IMR-90 (cell line): ENCODE measurements at regions not wholly inside any gene's neighbourhood (a gene's known extent, or its start where the extent isn't known, plus 50 kb on each side); places are given as distances from the start of the nearest gene placed in this dataset.

ENCODE experiments used
- ATAC-seq: fragments of 200-7000 bp; cut with Tn5 transposase; 2 replicates; pipeline ENCODE4 v1.9.1; 2020; ENCODE audit warnings: low read depth, mild to moderate bottlenecking, moderate library complexity
- BruUV-seq: library from RNA; stranded (reverse); fragments of 400-500 nt; replicated peaks from 2 replicates; lab custom pipeline; 2021; lab: Mats Ljungman, UMichigan
- CTCF ChIA-PET: fragments of 300-600 bp; formaldehyde crosslinking; extraction: SDS; loops from one replicate; lab custom pipeline; 2021; ENCODE audit warnings: antibody characterized with exemption; lab: Yijun Ruan, JAX
- POLR2A ChIA-PET: fragments of 300-600 bp; sonication (Branson Sonifier 250); formaldehyde crosslinking; loops from one replicate; lab custom pipeline; 2022; ENCODE audit warnings: antibody characterized with exemption; ENCODE audit not compliant: unreplicated experiment; lab: Charles Lee
- DNase-seq: peaks from one replicate; pipeline ENCODE4 v3.0.0; 2013
- H2AFZ ChIP-seq: replicated peaks from 2 replicates; pipeline ENCODE3; 2013; ENCODE audit warnings: low read length, mild to moderate bottlenecking; ENCODE audit not compliant: poor library complexity
- H2AK5ac ChIP-seq: 2 replicates; pipeline ENCODE4 v1.6.1; 2013; ENCODE audit warnings: low read depth, low read length, inconsistent platforms
- H2AK9ac ChIP-seq: replicated peaks from 2 replicates; pipeline ENCODE3; 2013; ENCODE audit warnings: mild to moderate bottlenecking, low read depth, low read length, moderate library complexity; ENCODE audit not compliant: poor library complexity
- H2BK120ac ChIP-seq: 2 replicates; pipeline ENCODE4 v1.6.1; 2013; ENCODE audit warnings: low read depth, low read length, inconsistent platforms
- H2BK15ac ChIP-seq: 3 replicates; pipeline ENCODE4 v1.6.1; 2013; ENCODE audit warnings: low read depth, low read length, inconsistent platforms
- H2BK20ac ChIP-seq: 2 replicates; pipeline ENCODE4 v1.6.1; 2013; ENCODE audit warnings: low read depth, mild to moderate bottlenecking, inconsistent platforms, low read length, moderate library complexity
- H2BK5ac ChIP-seq: 2 replicates; pipeline ENCODE4 v1.6.1; 2013; ENCODE audit warnings: mild to moderate bottlenecking, low read depth, low read length, inconsistent platforms; ENCODE audit not compliant: poor library complexity, severe bottlenecking
- H3K14ac ChIP-seq: replicated peaks from 2 replicates; pipeline ENCODE4 v1.6.1; 2013; ENCODE audit warnings: low read depth, low read length, inconsistent platforms
- H3K18ac ChIP-seq: 2 replicates; pipeline ENCODE4 v1.6.1; 2013; ENCODE audit warnings: low read depth, low read length, control low read depth
- H3K23ac ChIP-seq: 2 replicates; pipeline ENCODE4 v1.6.1; 2013; ENCODE audit warnings: low read depth, low read length, inconsistent platforms
- H3K27ac ChIP-seq: 2 replicates; pipeline ENCODE4 v1.5.1; 2013; ENCODE audit warnings: mild to moderate bottlenecking, control low read depth, low read length; ENCODE audit not compliant: insufficient read depth
- H3K27me3 ChIP-seq: 2 replicates; pipeline ENCODE4 v1.6.1; 2013; ENCODE audit warnings: low read length; ENCODE audit not compliant: control insufficient read depth, insufficient read depth
- H3K36me3 ChIP-seq: 2 replicates; pipeline ENCODE4 v1.6.1; 2013; ENCODE audit warnings: low read length, mixed read lengths; ENCODE audit not compliant: control insufficient read depth, insufficient read depth
- H3K4ac ChIP-seq: 2 replicates; pipeline ENCODE4 v1.6.1; 2013; ENCODE audit warnings: low read depth, low read length, inconsistent platforms
- H3K4me1 ChIP-seq: 2 replicates; pipeline ENCODE4 v1.6.1; 2013; ENCODE audit warnings: low read length, mixed read lengths; ENCODE audit not compliant: control insufficient read depth, insufficient read depth
- H3K4me2 ChIP-seq: 2 replicates; pipeline ENCODE4 v1.6.1; 2013; ENCODE audit warnings: low read depth, mild to moderate bottlenecking, control low read depth, low read length, moderate library complexity
- H3K4me3 ChIP-seq: 2 replicates; pipeline ENCODE4 v1.5.1; 2013; ENCODE audit warnings: low read depth, mild to moderate bottlenecking, control low read depth, low read length, moderate library complexity; ENCODE audit not compliant: insufficient read depth
- H3K56ac ChIP-seq: 2 replicates; pipeline ENCODE4 v1.6.1; 2013; ENCODE audit warnings: low read length, inconsistent platforms; ENCODE audit not compliant: insufficient read depth; ENCODE audit errors: extremely low read depth
- H3K79me1 ChIP-seq, 2 experiments: 2 replicates each; pipeline ENCODE4 v1.6.1; 2013; ENCODE audit warnings: low read length in 2 of 2, inconsistent platforms in 1 of 2, low read depth in 1 of 2
- H3K9ac ChIP-seq: 2 replicates; pipeline ENCODE4 v1.6.1; 2013; ENCODE audit warnings: low read depth, low read length, control low read depth
- H3K9me1 ChIP-seq: 2 replicates; pipeline ENCODE4 v1.6.1; 2013; ENCODE audit warnings: low read length, inconsistent platforms; ENCODE audit not compliant: insufficient read depth
- H3K9me3 ChIP-seq: 2 replicates; pipeline ENCODE4 v1.6.1; 2013; ENCODE audit warnings: low read length; ENCODE audit not compliant: control insufficient read depth, insufficient read depth
- H4K20me1 ChIP-seq: 2 replicates; pipeline ENCODE4 v1.6.1; 2013; ENCODE audit warnings: low read length, inconsistent platforms; ENCODE audit not compliant: insufficient read depth
- H4K5ac ChIP-seq: 2 replicates; pipeline ENCODE4 v1.6.1; 2013; ENCODE audit warnings: mild to moderate bottlenecking, low read depth, low read length, control low read depth
- H4K8ac ChIP-seq, 2 experiments: 2 replicates each; pipeline ENCODE4 v1.6.1; 2013; ENCODE audit warnings: low read depth in 2 of 2, low read length in 2 of 2, control low read depth in 1 of 2, inconsistent platforms in 1 of 2
- H4K91ac ChIP-seq: 2 replicates; pipeline ENCODE4 v1.6.1; 2013; ENCODE audit warnings: low read depth, low read length, inconsistent platforms; ENCODE audit not compliant: insufficient read depth
- BHLHE40 ChIP-seq: fragments of 150-350 bp; IDR thresholded peaks from 2 replicates; pipeline ENCODE4 v1.6.1; 2016; ENCODE audit warnings: mild to moderate bottlenecking, low read depth, low read length
- CEBPB ChIP-seq: IDR thresholded peaks from 2 replicates; pipeline ENCODE4 v1.6.1; 2012; ENCODE audit warnings: low read depth, low read length, improper control_type of control experiment
- CHD1 ChIP-seq: IDR thresholded peaks from 2 replicates; pipeline ENCODE4 v1.6.1; 2012; ENCODE audit warnings: low read depth, low read length, improper control_type of control experiment
- FOS ChIP-seq: fragments of 150-350 bp; IDR thresholded peaks from 2 replicates; pipeline ENCODE4 v1.6.1; 2016; ENCODE audit warnings: low read depth, low read length
- MAFK ChIP-seq: IDR thresholded peaks from 2 replicates; pipeline ENCODE4 v1.6.1; 2012; ENCODE audit warnings: low read depth, low read length, improper control_type of control experiment
- POLR2A ChIP-seq: IDR thresholded peaks from 2 replicates; pipeline ENCODE4 v1.6.1; 2012; ENCODE audit warnings: mild to moderate bottlenecking, low read depth, low read length
- RAD21 ChIP-seq: IDR thresholded peaks from 2 replicates; pipeline ENCODE4 v1.6.1; 2012; ENCODE audit warnings: low read length, improper control_type of control experiment
- RCOR1 ChIP-seq: IDR thresholded peaks from 2 replicates; pipeline ENCODE4 v1.6.1; 2012; ENCODE audit warnings: mild to moderate bottlenecking, low read length, improper control_type of control experiment; ENCODE audit not compliant: insufficient replicate concordance
- RFX5 ChIP-seq: IDR thresholded peaks from 2 replicates; pipeline ENCODE4 v1.8.0; 2012; ENCODE audit warnings: low read depth, mild to moderate bottlenecking, low read length, moderate library complexity
- SMC3 ChIP-seq: fragments of 150-350 bp; IDR thresholded peaks from 2 replicates; pipeline ENCODE4 v1.6.1; 2016; ENCODE audit warnings: low read depth, mild to moderate bottlenecking, antibody characterized with exemption, low read length, moderate library complexity
- WGBS, 2 experiments: methylation state at CpG; one replicate each; pipeline versions ENCODE4 v1.1.5 to v1.1.7; 2013; ENCODE audit warnings: missing lambda C conversion rate in 2 of 2; ENCODE audit not compliant: insufficient read length in 1 of 2; ENCODE audit errors: extremely low coverage in 2 of 2; 5-methylcytosine and 5-hydroxymethylcytosine counted together
- dilution Hi-C: fragments of 300-500 bp; cut with HindIII; formaldehyde crosslinking; loops from one replicate; pipeline ENCODE4 v1.14.3; 2018; ENCODE audit warnings: low sequenced_read_pairs; ENCODE audit not compliant: unreplicated experiment
- in situ Hi-C: fragments of 300-500 bp; cut with MboI; formaldehyde crosslinking; loops from 3 replicates; pipeline ENCODE4 v1.14.3; 2019; ENCODE audit warnings: low sequenced_read_pairs, inconsistent platforms, mixed read lengths
- intact Hi-C: fragments of 100-400 bp; cut with micrococcal nuclease; formaldehyde crosslinking; loops from 2 replicates; pipeline ENCODE4 v1.10.0; 2022
- TF ChIP-seq, protein P1 (sequence below): fragments of 150-350 bp; IDR thresholded peaks from 2 replicates; pipeline ENCODE4 v1.6.1; 2017; ENCODE audit warnings: mild to moderate bottlenecking, antibody characterized with exemption, low read length, low read depth

DNA sequence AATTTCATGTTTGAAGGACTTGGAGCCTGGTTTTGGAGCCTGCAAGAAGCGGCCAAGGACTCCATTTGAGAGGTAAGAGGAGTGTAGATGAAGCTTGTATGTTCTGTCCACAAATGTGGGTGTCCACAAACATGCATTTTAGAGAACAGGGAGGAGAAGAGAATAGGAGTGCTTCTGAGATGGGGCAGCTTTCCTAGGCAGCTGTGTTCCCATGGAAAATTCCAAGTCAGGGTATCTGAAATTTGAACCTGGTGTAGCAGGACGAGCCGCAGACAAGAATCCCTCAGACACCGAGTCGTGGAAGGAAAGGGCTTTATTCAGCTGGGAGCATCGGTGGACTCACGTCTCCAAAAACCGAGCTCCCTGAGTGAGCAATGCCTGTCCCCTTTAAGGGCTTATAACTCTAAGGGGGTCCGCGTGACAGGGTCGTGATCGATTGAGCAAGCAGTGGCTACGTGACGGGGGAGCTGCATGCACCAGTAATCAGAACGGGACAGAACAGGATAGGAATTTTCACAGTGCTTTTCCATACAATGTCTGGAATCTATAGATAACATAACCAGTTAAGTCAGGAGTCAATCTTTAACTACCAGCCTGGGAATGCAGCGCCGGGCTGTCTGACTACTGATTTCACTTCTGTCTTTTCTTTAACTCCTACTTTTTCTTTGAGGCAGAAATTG, 71.4 kb upstream of the WDR72 start:
- in situ Hi-C loops, result no loop called here

More for the DNA sequence above, 71.4 kb upstream of the WDR72 start:
- Histone ChIP-seq H2AK5ac (no peak overlapping the region), H3K18ac (no peak overlapping the region), H2BK20ac (no peak overlapping the region), H2BK15ac (no peak overlapping the region), H3K4me1 (no peaks in the 10 kb centered on the region), H2AFZ (no peak overlapping the region), H3K4me3 (no peak overlapping the region), H3K23ac (no peak overlapping the region), H3K9ac (no peak overlapping the region), H3K56ac (no peak overlapping the region), H4K5ac (no peak overlapping the region), H3K27ac (no peak overlapping the region), H3K36me3 (no peaks in the 10 kb centered on the region), H3K9me1 (no peaks in the 10 kb centered on the region), H3K27me3 (no peaks in the 10 kb centered on the region), H3K4me2 (no peak overlapping the region), H4K91ac (no peak overlapping the region), H3K9me3 (peaks cover 3% of the 10 kb centered on the region; the same call in 1 of the 2 replicates), H3K14ac (no peak overlapping the region), H2AK9ac (no peak overlapping the region), H2BK5ac (no peak overlapping the region), H4K20me1 (no peaks in the 10 kb centered on the region), H3K79me1 (no peaks in the 10 kb centered on the region), H4K8ac (no peak overlapping the region), H3K4ac (no peak overlapping the region), H2BK120ac (no peak overlapping the region)
- intact Hi-C loops, result no loop called here
- DNase-seq, result no peak
- dilution Hi-C loops, result no loop called here
- ChIA-PET POLR2A (no interaction called here), CTCF (no interaction called here)
- TF ChIP-seq RFX5 (no peak), FOS (no peak), MAFK (no peak), RAD21 (no peak), RCOR1 (no peak), CEBPB (no peak), SMC3 (no peak), CHD1 (no peak), BHLHE40 (no peak), POLR2A (no peak)
- TF ChIP-seq, protein P1, sequence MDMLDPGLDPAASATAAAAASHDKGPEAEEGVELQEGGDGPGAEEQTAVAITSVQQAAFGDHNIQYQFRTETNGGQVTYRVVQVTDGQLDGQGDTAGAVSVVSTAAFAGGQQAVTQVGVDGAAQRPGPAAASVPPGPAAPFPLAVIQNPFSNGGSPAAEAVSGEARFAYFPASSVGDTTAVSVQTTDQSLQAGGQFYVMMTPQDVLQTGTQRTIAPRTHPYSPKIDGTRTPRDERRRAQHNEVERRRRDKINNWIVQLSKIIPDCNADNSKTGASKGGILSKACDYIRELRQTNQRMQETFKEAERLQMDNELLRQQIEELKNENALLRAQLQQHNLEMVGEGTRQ, result no peak
- no peak for ATAC-seq
- BruUV-seq, result no TSS peak
- WGBS, 2 experiments, result 43% methylated on average over 5 of the region's 17 CpGs; no CpG with 5 or more reads in 1 of the 2 experiments
